Activated T-cell treated with anti-CD3 and anti-CD28 coated beads, Interleukin-2, amount 50 U/mL, for 4 hours (primary cell): ENCODE measurements at regions not wholly inside any gene's neighbourhood (a gene's known extent, or its start where the extent isn't known, plus 50 kb on each side); places are given as distances from the start of the nearest gene placed in this dataset.

Source experiments
- ATAC-seq, 2 donors: fragments of 200-7000 bp; cut with Tn5 transposase; one replicate each; pipeline ENCODE4 v1.10.0; 2021
- DNase-seq: peaks from one replicate; pipeline ENCODE4 v3.0.0-alpha.2; 2020
- H3K27me3 Mint-ChIP-seq: one replicate; pipeline ENCODE4 v1.8.0; 2021; ENCODE audit warnings: low read depth, mixed read lengths
- H3K36me3 Mint-ChIP-seq: one replicate; pipeline ENCODE4 v1.8.0; 2022; ENCODE audit warnings: mixed read lengths; ENCODE audit not compliant: insufficient read depth
- H3K4me1 Mint-ChIP-seq: one replicate; pipeline ENCODE4 v1.8.0; 2021; ENCODE audit warnings: low read depth, mixed read lengths
- H3K4me3 Mint-ChIP-seq: one replicate; pipeline ENCODE4 v1.8.0; 2021; ENCODE audit warnings: mild to moderate bottlenecking, moderate library complexity, mixed read lengths
- H3K9me3 Mint-ChIP-seq: one replicate; pipeline ENCODE4 v1.8.0; 2021; ENCODE audit warnings: mixed read lengths

- ATAC-seq (no peak), DNase-seq (no peak)
- Mint-ChIP-seq H3K4me3 (no peak overlapping the region), H3K4me1 (no peaks in the 10 kb centered on the region), H3K9me3 (peaks cover 33% of the 10 kb centered on the region), H3K27me3 (no peaks in the 10 kb centered on the region), H3K36me3 (no peaks in the 10 kb centered on the region)
Observed at GRCh38 chr9:2313512-2313911, 298.4 kb downstream of the SMARCA2 start.

GRCh38 chr9:2317591-2317990 is 302.4 kb downstream of the SMARCA2 start:
- H3K27me3 Mint-ChIP-seq, result peaks cover 11% of the 10 kb centered on the region
- H3K9me3 Mint-ChIP-seq, result peaks cover 25% of the 10 kb centered on the region
- H3K4me3 Mint-ChIP-seq, result no peak overlapping the region
- DNase-seq (no peak), ATAC-seq (no peak)
- H3K4me1 Mint-ChIP-seq, result no peaks in the 10 kb centered on the region
- H3K36me3 Mint-ChIP-seq, result peaks cover 2% of the 10 kb centered on the region

- no peak for ATAC-seq
- DNase-seq, result no peak
- peaks cover 2% of the 10 kb centered on the region for H3K36me3 Mint-ChIP-seq
- no peaks in the 10 kb centered on the region for H3K4me1 Mint-ChIP-seq
- H3K4me3 Mint-ChIP-seq, result no peak overlapping the region
- H3K27me3 Mint-ChIP-seq, result peaks cover 11% of the 10 kb centered on the region
- H3K9me3 Mint-ChIP-seq, result peaks cover 16% of the 10 kb centered on the region
Observed at GRCh38 chr9:2319421-2319820, 302.2 kb upstream of the VLDLR start.

GRCh38 chr9:2320114-2320513 is 301.5 kb upstream of the VLDLR start:
- no peak overlapping the region for H3K4me3 Mint-ChIP-seq
- DNase-seq, result no peak
- no peaks in the 10 kb centered on the region for H3K4me1 Mint-ChIP-seq
- H3K27me3 Mint-ChIP-seq, result peaks cover 11% of the 10 kb centered on the region
- no peak for ATAC-seq
- H3K9me3 Mint-ChIP-seq, result peaks cover 12% of the 10 kb centered on the region
- peaks cover 2% of the 10 kb centered on the region for H3K36me3 Mint-ChIP-seq

- peaks cover 2% of the 10 kb centered on the region for H3K36me3 Mint-ChIP-seq
- H3K9me3 Mint-ChIP-seq, result peaks cover 7% of the 10 kb centered on the region
- H3K27me3 Mint-ChIP-seq, result peaks cover 11% of the 10 kb centered on the region
- no peak for ATAC-seq
- DNase-seq, result no peak
- H3K4me3 Mint-ChIP-seq, result no peak overlapping the region
- no peaks in the 10 kb centered on the region for H3K4me1 Mint-ChIP-seq
Observed at GRCh38 chr9:2320632-2321031, 301.0 kb upstream of the VLDLR start.

- peaks cover 2% of the 10 kb centered on the region for H3K36me3 Mint-ChIP-seq
- no peak overlapping the region for H3K4me3 Mint-ChIP-seq
- no peaks in the 10 kb centered on the region for H3K4me1 Mint-ChIP-seq
- peaks cover 5% of the 10 kb centered on the region for H3K9me3 Mint-ChIP-seq
- H3K27me3 Mint-ChIP-seq, result peaks cover 11% of the 10 kb centered on the region
- ATAC-seq (no peak), DNase-seq (no peak)
Observed at GRCh38 chr9:2321523-2322148, 300.0 kb upstream of the VLDLR start.

- DNase-seq, result no peak
- no peaks in the 10 kb centered on the region for H3K4me1 Mint-ChIP-seq
- H3K4me3 Mint-ChIP-seq, result no peak overlapping the region
- H3K36me3 Mint-ChIP-seq, result peaks cover 2% of the 10 kb centered on the region
- peaks cover 11% of the 10 kb centered on the region for H3K27me3 Mint-ChIP-seq
- H3K9me3 Mint-ChIP-seq, result peaks cover 5% of the 10 kb centered on the region
- no peak for ATAC-seq
Observed at GRCh38 chr9:2324742-2325141, 296.8 kb upstream of the VLDLR start.

- peaks cover 7% of the 10 kb centered on the region for H3K9me3 Mint-ChIP-seq
- no peak overlapping the region for H3K4me3 Mint-ChIP-seq
- H3K36me3 Mint-ChIP-seq, result no peaks in the 10 kb centered on the region
Observed at GRCh38 chr9:2332663-2333062, 288.9 kb upstream of the VLDLR start.

GRCh38 chr9:2335260-2335659 is 286.3 kb upstream of the VLDLR start:
- Mint-ChIP-seq H3K27me3 (peaks cover 3% of the 10 kb centered on the region), H3K4me1 (no peaks in the 10 kb centered on the region), H3K9me3 (peaks cover 4% of the 10 kb centered on the region), H3K4me3 (no peak overlapping the region), H3K36me3 (no peaks in the 10 kb centered on the region)
- no peak for DNase-seq
- ATAC-seq, result no peak

More at GRCh38 chr9:2332663-2333062, 288.9 kb upstream of the VLDLR start:
- DNase-seq (no peak), ATAC-seq (no peak)
- Mint-ChIP-seq H3K27me3 (peaks cover 3% of the 10 kb centered on the region), H3K4me1 (no peaks in the 10 kb centered on the region)

- Mint-ChIP-seq H3K36me3 (no peaks in the 10 kb centered on the region), H3K4me1 (no peaks in the 10 kb centered on the region), H3K4me3 (no peak overlapping the region), H3K9me3 (no peaks in the 10 kb centered on the region), H3K27me3 (peaks cover 3% of the 10 kb centered on the region)
- no peak for DNase-seq
- no peak for ATAC-seq
Observed at GRCh38 chr9:2336055-2336454, 285.5 kb upstream of the VLDLR start.

GRCh38 chr9:2337131-2337530 is 284.5 kb upstream of the VLDLR start:
- H3K36me3 Mint-ChIP-seq, result no peaks in the 10 kb centered on the region
- peaks cover 3% of the 10 kb centered on the region for H3K27me3 Mint-ChIP-seq
- no peak for DNase-seq
- H3K4me3 Mint-ChIP-seq, result no peak overlapping the region
- no peaks in the 10 kb centered on the region for H3K4me1 Mint-ChIP-seq
- no peak for ATAC-seq
- H3K9me3 Mint-ChIP-seq, result no peaks in the 10 kb centered on the region

- Mint-ChIP-seq H3K4me1 (no peaks in the 10 kb centered on the region), H3K27me3 (no peaks in the 10 kb centered on the region), H3K9me3 (no peaks in the 10 kb centered on the region), H3K4me3 (no peak overlapping the region), H3K36me3 (no peaks in the 10 kb centered on the region)
- no peak for ATAC-seq
- DNase-seq, result no peak
Observed at GRCh38 chr9:2337627-2338026, 284.0 kb upstream of the VLDLR start.

GRCh38 chr9:2338777-2339365 is 282.7 kb upstream of the VLDLR start:
- H3K4me3 Mint-ChIP-seq, result no peak overlapping the region

GRCh38 chr9:2339416-2339815 is 282.2 kb upstream of the VLDLR start:
- Mint-ChIP-seq H3K36me3 (no peaks in the 10 kb centered on the region), H3K9me3 (no peaks in the 10 kb centered on the region), H3K4me3 (no peak overlapping the region), H3K27me3 (no peaks in the 10 kb centered on the region), H3K4me1 (no peaks in the 10 kb centered on the region)
- DNase-seq (no peak), ATAC-seq (no peak)

More at GRCh38 chr9:2338777-2339365, 282.7 kb upstream of the VLDLR start:
- Mint-ChIP-seq H3K27me3 (no peaks in the 10 kb centered on the region), H3K36me3 (no peaks in the 10 kb centered on the region), H3K9me3 (no peaks in the 10 kb centered on the region), H3K4me1 (no peaks in the 10 kb centered on the region)
- ATAC-seq (no peak), DNase-seq (no peak)

GRCh38 chr9:2340046-2340760 is 281.4 kb upstream of the VLDLR start:
- DNase-seq (no peak), ATAC-seq (no peak)
- no peaks in the 10 kb centered on the region for H3K9me3 Mint-ChIP-seq
- no peaks in the 10 kb centered on the region for H3K27me3 Mint-ChIP-seq
- no peaks in the 10 kb centered on the region for H3K4me1 Mint-ChIP-seq
- no peak overlapping the region for H3K4me3 Mint-ChIP-seq
- no peaks in the 10 kb centered on the region for H3K36me3 Mint-ChIP-seq
